Hepatocyte (in vitro differentiated cells): ENCODE measurements at regions not wholly inside any gene's neighbourhood (a gene's known extent, or its start where the extent isn't known, plus 50 kb on each side); places are given as distances from the start of the nearest gene placed in this dataset.

Source experiments
- DNase-seq: peaks from one replicate; pipeline ENCODE4 v3.0.0-alpha.2; 2016; ENCODE audit warnings: low spot score
- H2AFZ ChIP-seq: fragments of 200-600 bp; sonication (generic); 2 replicates; pipeline ENCODE4 v1.6.0; 2016; ENCODE audit warnings: antibody characterized with exemption, mild to moderate bottlenecking
- H3K27ac ChIP-seq: fragments of 200-600 bp; sonication (generic); 2 replicates; pipeline ENCODE4 v1.5.1; 2016; ENCODE audit warnings: mild to moderate bottlenecking
- H3K27me3 ChIP-seq: fragments of 200-600 bp; sonication (generic); 2 replicates; pipeline ENCODE4 v1.6.1; 2016
- H3K36me3 ChIP-seq: fragments of 200-600 bp; sonication (generic); replicated peaks from 2 replicates; pipeline ENCODE4 v1.5.1; 2016; ENCODE audit warnings: low read depth; ENCODE audit not compliant: insufficient read depth
- H3K4me1 ChIP-seq: fragments of 200-600 bp; sonication (generic); 2 replicates; pipeline ENCODE4 v1.5.1; 2016; ENCODE audit warnings: mild to moderate bottlenecking, moderate library complexity; ENCODE audit not compliant: insufficient read depth
- H3K4me2 ChIP-seq: fragments of 200-600 bp; sonication (generic); 2 replicates; pipeline ENCODE4 v1.6.0; 2016
- H3K4me3 ChIP-seq: fragments of 200-600 bp; sonication (generic); 2 replicates; pipeline ENCODE4 v1.5.1; 2016; ENCODE audit warnings: mild to moderate bottlenecking
- H3K79me2 ChIP-seq: fragments of 200-600 bp; sonication (generic); 2 replicates; pipeline ENCODE4 v1.6.0; 2017; ENCODE audit warnings: mild to moderate bottlenecking
- H3K9me2 ChIP-seq: fragments of 200-600 bp; sonication (generic); replicated peaks from 2 replicates; pipeline ENCODE4 v1.6.0; 2017; ENCODE audit warnings: mild to moderate bottlenecking; ENCODE audit not compliant: insufficient read depth
- H3K9me3 ChIP-seq: fragments of 200-600 bp; sonication (generic); 2 replicates; pipeline ENCODE4 v1.5.1; 2016; ENCODE audit warnings: low read depth, mild to moderate bottlenecking
- H4K20me1 ChIP-seq: fragments of 200-600 bp; sonication (generic); 2 replicates; pipeline ENCODE4 v1.6.0; 2016; ENCODE audit warnings: mild to moderate bottlenecking; ENCODE audit not compliant: insufficient read depth, poor library complexity, severe bottlenecking
- EZH2 ChIP-seq: fragments of 200-600 bp; sonication (generic); IDR thresholded peaks from 2 replicates; pipeline ENCODE4 v1.6.1; 2016; ENCODE audit warnings: antibody characterized with exemption, mild to moderate bottlenecking, borderline replicate concordance
- EZH2phosphoT487 ChIP-seq: fragments of 200-600 bp; sonication (generic); IDR thresholded peaks from one replicate; pipeline ENCODE4 v1.6.1; 2018; ENCODE audit warnings: antibody characterized with exemption, mild to moderate bottlenecking, low read depth, moderate library complexity; ENCODE audit not compliant: unreplicated experiment, severe bottlenecking
- WGBS: methylation state at CpG from one replicate; pipeline ENCODE4 v1.1.6; 2016; ENCODE audit warnings: low lambda C conversion rate; ENCODE audit errors: missing lambda C conversion rate; 5-methylcytosine and 5-hydroxymethylcytosine counted together
- TF ChIP-seq, protein P1 (sequence below): fragments of 200-600 bp; sonication (generic); IDR thresholded peaks from 2 replicates; pipeline ENCODE4 v1.5.1; 2016; ENCODE audit warnings: antibody characterized with exemption, mild to moderate bottlenecking; ENCODE audit not compliant: poor library complexity

DNA sequence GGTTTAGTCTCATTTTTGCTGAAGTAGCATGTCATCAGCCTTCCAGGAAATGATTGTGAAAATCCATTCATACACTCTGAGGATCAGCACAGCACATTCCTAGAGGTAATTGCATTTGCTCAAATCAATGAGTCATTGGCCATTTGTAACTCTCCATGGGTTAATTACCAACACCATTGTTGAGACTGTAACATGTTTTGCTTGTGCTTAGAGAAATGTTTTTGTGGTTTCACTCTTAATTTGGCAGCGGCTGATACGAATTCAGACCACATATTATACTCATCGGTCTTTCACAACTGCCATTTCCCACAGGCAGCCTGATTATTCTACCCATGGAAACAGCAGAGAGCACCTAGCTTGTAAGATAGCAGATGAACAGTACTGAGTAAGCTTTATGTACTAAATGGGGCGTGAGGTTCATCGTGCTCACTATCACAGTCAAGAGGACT, 110.3 kb downstream of the NHLRC3 start:
- TF ChIP-seq, protein P1, sequence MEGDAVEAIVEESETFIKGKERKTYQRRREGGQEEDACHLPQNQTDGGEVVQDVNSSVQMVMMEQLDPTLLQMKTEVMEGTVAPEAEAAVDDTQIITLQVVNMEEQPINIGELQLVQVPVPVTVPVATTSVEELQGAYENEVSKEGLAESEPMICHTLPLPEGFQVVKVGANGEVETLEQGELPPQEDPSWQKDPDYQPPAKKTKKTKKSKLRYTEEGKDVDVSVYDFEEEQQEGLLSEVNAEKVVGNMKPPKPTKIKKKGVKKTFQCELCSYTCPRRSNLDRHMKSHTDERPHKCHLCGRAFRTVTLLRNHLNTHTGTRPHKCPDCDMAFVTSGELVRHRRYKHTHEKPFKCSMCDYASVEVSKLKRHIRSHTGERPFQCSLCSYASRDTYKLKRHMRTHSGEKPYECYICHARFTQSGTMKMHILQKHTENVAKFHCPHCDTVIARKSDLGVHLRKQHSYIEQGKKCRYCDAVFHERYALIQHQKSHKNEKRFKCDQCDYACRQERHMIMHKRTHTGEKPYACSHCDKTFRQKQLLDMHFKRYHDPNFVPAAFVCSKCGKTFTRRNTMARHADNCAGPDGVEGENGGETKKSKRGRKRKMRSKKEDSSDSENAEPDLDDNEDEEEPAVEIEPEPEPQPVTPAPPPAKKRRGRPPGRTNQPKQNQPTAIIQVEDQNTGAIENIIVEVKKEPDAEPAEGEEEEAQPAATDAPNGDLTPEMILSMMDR, result no peak
- TF ChIP-seq EZH2phosphoT487, result no peak
- no peak for TF ChIP-seq EZH2
- Histone ChIP-seq H4K20me1 (no peaks in the 10 kb centered on the region), H2AFZ (no peak overlapping the region), H3K4me3 (no peak overlapping the region), H3K27ac (peak overlapping the region; percentile 31), H3K27me3 (peaks cover 12% of the 10 kb centered on the region), H3K4me2 (peak overlapping the region; percentile 21), H3K9me2 (no peaks in the 10 kb centered on the region), H3K9me3 (no peaks in the 10 kb centered on the region), H3K79me2 (no peaks in the 10 kb centered on the region), H3K36me3 (no peaks in the 10 kb centered on the region), H3K4me1 (no peaks in the 10 kb centered on the region)
- DNase-seq, result peak; percentile 32
- 67% methylated on average over 5 of the region's 5 CpGs for WGBS

DNA sequence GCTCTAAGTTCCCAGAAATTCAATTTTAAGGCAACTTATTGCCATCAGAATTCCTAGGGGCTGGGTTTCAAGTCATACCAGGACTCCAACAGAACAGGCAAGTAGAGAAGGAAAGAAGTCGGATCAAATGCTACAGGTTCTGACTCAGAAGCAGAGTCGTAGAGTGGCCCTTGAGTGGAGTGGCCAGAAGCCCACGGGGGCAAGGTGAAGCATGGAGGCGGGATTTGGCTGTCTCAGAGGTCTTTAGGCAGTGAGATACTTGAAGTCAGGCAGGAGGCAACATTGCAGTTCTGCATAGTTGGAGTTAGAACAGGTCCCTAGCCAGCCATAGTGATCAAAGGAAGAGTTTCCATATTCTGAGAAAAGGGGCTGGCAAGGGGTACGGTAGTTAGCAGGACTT, 111.6 kb downstream of the NHLRC3 start:
- H3K4me1 ChIP-seq, result no peaks in the 10 kb centered on the region
- no peaks in the 10 kb centered on the region for H3K9me3 ChIP-seq
- DNase-seq, result no peak
- TF ChIP-seq, protein P1, result no peak
- no peak for TF ChIP-seq EZH2
- no peaks in the 10 kb centered on the region for H4K20me1 ChIP-seq
- H3K79me2 ChIP-seq, result no peaks in the 10 kb centered on the region
- WGBS, result 87% methylated on average over 5 of the region's 5 CpGs
- H3K36me3 ChIP-seq, result no peaks in the 10 kb centered on the region
- no peak overlapping the region for H2AFZ ChIP-seq
- H3K9me2 ChIP-seq, result no peaks in the 10 kb centered on the region
- no peak overlapping the region for H3K27ac ChIP-seq
- peaks cover 7% of the 10 kb centered on the region for H3K27me3 ChIP-seq
- no peak overlapping the region for H3K4me2 ChIP-seq
- no peak overlapping the region for H3K4me3 ChIP-seq

DNA sequence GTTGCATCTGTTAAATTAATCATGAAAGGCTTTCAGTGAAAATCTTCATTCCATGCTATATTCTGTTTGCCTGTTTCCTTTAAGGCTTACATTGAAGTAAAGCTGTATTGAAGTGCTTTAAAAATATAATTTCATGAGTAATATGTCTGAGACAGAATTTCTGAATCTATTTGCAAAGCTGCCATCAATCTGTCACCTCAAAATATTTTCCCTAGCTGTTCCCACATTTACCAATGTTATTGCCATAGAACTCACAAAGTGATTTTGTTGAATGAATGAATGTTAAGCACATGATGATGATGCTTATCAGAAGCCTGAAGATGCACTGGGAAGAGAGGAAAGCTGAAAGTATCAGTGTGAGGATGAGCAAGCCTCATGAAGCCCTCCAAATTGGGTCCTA, 115.8 kb downstream of the NHLRC3 start:
- no peak overlapping the region for H3K4me3 ChIP-seq
- H3K27ac ChIP-seq, result no peak overlapping the region
- no peaks in the 10 kb centered on the region for H3K27me3 ChIP-seq
- H3K9me2 ChIP-seq, result no peaks in the 10 kb centered on the region
- no peaks in the 10 kb centered on the region for H4K20me1 ChIP-seq
- H2AFZ ChIP-seq, result no peak overlapping the region
- no peak for DNase-seq
- no peaks in the 10 kb centered on the region for H3K36me3 ChIP-seq
- no peak overlapping the region for H3K4me2 ChIP-seq
- H3K79me2 ChIP-seq, result no peaks in the 10 kb centered on the region
- no peaks in the 10 kb centered on the region for H3K4me1 ChIP-seq
- TF ChIP-seq, protein P1, result no peak
- TF ChIP-seq EZH2phosphoT487 (no peak), EZH2 (no peak)
- no peaks in the 10 kb centered on the region for H3K9me3 ChIP-seq

DNA sequence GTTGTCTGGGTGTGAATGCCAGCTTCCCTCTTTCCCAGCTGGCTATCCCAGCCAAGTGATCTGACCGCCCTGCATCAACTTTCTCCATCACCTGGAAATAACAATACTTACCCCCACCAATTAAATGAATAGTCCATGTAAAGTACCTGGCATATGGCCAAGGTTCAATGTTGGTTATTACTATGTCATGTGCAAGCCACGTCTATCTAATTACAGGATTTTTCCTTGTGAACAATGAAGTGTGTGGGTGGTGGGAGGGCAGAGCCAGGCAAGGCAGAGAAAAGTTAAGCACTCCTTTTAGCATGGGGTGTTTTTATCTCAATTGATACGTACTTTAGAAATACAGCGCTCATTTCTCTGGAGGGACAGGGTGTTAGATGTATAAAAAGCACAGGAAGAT, 121.1 kb downstream of the NHLRC3 start:
- 76% methylated on average over 4 of the region's 4 CpGs for WGBS
- H3K4me2 ChIP-seq, result no peak overlapping the region
- no peaks in the 10 kb centered on the region for H3K79me2 ChIP-seq
- no peaks in the 10 kb centered on the region for H3K36me3 ChIP-seq
- H2AFZ ChIP-seq, result no peak overlapping the region
- no peaks in the 10 kb centered on the region for H4K20me1 ChIP-seq
- H3K27me3 ChIP-seq, result no peaks in the 10 kb centered on the region
- no peak for TF ChIP-seq EZH2
- TF ChIP-seq EZH2phosphoT487, result no peak
- TF ChIP-seq, protein P1, result no peak
- no peaks in the 10 kb centered on the region for H3K4me1 ChIP-seq
- H3K9me2 ChIP-seq, result no peaks in the 10 kb centered on the region
- H3K4me3 ChIP-seq, result no peak overlapping the region
- no peak for DNase-seq
- no peaks in the 10 kb centered on the region for H3K9me3 ChIP-seq
- no peak overlapping the region for H3K27ac ChIP-seq
